Activated naive CD8-positive, alpha-beta T cell treated with anti-CD3 and anti-CD28 coated beads, Interleukin-2, amount 50 U/mL, for 24 hours (primary cell): ENCODE measurements at regions not wholly inside any gene's neighbourhood (a gene's known extent, or its start where the extent isn't known, plus 50 kb on each side); places are given as distances from the start of the nearest gene placed in this dataset.

ENCODE experiments used
- ATAC-seq: fragments of 150-1000 bp; cut with Tn5 transposase; one replicate; pipeline ENCODE4 v1.10.0; 2021
- DNase-seq: peaks from one replicate; pipeline ENCODE4 v3.0.0; 2021
- H3K27ac Mint-ChIP-seq: one replicate; pipeline ENCODE4 v1.8.0; 2021; ENCODE audit warnings: mild to moderate bottlenecking, mixed read lengths
- H3K27me3 Mint-ChIP-seq: one replicate; pipeline ENCODE4 v1.8.0; 2021; ENCODE audit warnings: mixed read lengths
- H3K36me3 Mint-ChIP-seq: one replicate; pipeline ENCODE4 v1.8.0; 2021; ENCODE audit warnings: low read depth, mixed read lengths
- H3K4me1 Mint-ChIP-seq: one replicate; pipeline ENCODE4 v1.8.0; 2021; ENCODE audit warnings: mixed read lengths
- H3K4me3 Mint-ChIP-seq: one replicate; pipeline ENCODE4 v1.8.0; 2021; ENCODE audit warnings: mild to moderate bottlenecking, moderate library complexity, mixed read lengths
- H3K9me3 Mint-ChIP-seq: one replicate; pipeline ENCODE4 v1.8.0; 2021; ENCODE audit warnings: mixed read lengths

DNA sequence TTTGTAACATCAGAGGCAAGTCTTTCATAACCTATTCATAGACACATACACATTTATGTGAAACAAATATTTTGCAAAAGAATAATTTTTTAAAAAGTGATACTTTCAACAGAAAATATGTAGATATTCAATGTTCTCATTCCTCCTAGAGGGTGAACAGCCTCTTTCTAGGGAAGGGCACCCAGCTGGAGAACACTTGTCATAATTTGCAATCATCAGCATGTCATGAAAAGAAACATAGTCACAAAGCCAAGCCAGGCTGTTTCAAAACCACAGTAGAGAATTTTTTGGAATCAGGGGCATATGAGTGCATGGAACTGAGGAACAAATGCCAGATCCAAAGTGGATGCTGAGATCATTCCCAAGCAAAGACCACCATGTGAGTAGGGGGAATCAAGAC is 406.9 kb upstream of the ADAMTS9 start:
- Mint-ChIP-seq H3K27ac (no peak overlapping the region), H3K9me3 (peaks cover 9% of the 10 kb centered on the region), H3K4me1 (no peaks in the 10 kb centered on the region), H3K4me3 (no peak overlapping the region), H3K27me3 (no peaks in the 10 kb centered on the region), H3K36me3 (no peaks in the 10 kb centered on the region)
- no peak for ATAC-seq
- no peak for DNase-seq

- Mint-ChIP-seq H3K4me1 (no peaks in the 10 kb centered on the region), H3K27me3 (no peaks in the 10 kb centered on the region), H3K27ac (no peak overlapping the region), H3K36me3 (no peaks in the 10 kb centered on the region), H3K4me3 (no peak overlapping the region), H3K9me3 (peaks cover 9% of the 10 kb centered on the region)
- DNase-seq (no peak), ATAC-seq (no peak)
Measured at GRCh38 chr3:65093641-65094040, 405.8 kb upstream of the ADAMTS9 start.

- ATAC-seq = no peak
Measured at GRCh38 chr3:65091565-65091964, 403.8 kb upstream of the ADAMTS9 start.

GRCh38 chr3:65083240-65083639 is 395.4 kb upstream of the ADAMTS9 start:
- Mint-ChIP-seq H3K27me3 (no peaks in the 10 kb centered on the region), H3K4me1 (no peaks in the 10 kb centered on the region), H3K4me3 (no peak overlapping the region), H3K9me3 (peaks cover 12% of the 10 kb centered on the region), H3K27ac (no peak overlapping the region), H3K36me3 (no peaks in the 10 kb centered on the region)
- ATAC-seq (no peak), DNase-seq (no peak)

More at GRCh38 chr3:65091565-65091964, 403.8 kb upstream of the ADAMTS9 start:
- Mint-ChIP-seq H3K27me3 (no peaks in the 10 kb centered on the region), H3K9me3 (peaks cover 9% of the 10 kb centered on the region), H3K4me3 (no peak overlapping the region), H3K4me1 (no peaks in the 10 kb centered on the region), H3K36me3 (no peaks in the 10 kb centered on the region), H3K27ac (no peak overlapping the region)
- DNase-seq = no peak

DNA sequence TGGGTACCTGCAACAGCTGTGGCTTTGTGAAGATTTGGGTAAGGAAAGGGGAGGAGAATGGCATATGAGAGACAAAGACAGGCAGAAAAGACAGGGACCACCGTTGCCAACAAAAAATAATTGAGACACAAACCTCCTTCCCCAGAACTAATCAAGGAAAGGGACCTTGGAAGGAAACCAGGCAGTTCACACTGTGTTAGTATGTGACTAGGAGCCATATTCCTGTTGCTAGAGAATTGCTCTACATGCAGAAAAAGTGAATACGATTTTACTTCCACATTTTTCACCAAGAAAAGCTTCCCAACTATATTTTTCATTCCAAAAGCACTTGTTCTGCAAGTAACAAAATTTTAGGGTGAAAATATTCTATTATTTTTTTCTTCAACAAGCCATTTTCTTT is 393.7 kb upstream of the ADAMTS9 start:
- DNase-seq (no peak), ATAC-seq (no peak)
- Mint-ChIP-seq H3K36me3 (no peaks in the 10 kb centered on the region), H3K4me1 (no peaks in the 10 kb centered on the region), H3K27ac (no peak overlapping the region), H3K27me3 (no peaks in the 10 kb centered on the region), H3K4me3 (no peak overlapping the region), H3K9me3 (peaks cover 12% of the 10 kb centered on the region)

DNA sequence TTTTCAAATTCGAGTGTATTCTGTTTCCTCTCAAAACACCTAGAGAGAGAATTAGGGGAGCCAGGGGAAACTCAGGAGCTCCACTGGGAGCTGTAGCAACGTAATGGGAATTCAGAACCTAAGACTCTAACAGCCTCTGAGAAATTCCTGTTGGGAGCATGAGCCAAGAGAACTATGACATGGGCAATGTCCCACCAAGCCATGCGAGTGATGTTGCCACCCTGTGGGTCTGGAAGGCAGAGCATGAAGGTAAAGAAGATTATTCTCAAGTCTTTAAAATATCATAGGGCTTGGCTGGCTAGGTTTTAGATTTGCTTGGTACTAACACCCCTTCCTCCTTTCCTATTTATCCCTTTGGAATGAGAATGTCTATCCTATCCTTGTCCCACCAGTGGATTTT is 392.6 kb upstream of the ADAMTS9 start:
- Mint-ChIP-seq H3K27me3 (no peaks in the 10 kb centered on the region), H3K4me3 (no peak overlapping the region), H3K9me3 (peaks cover 11% of the 10 kb centered on the region), H3K36me3 (no peaks in the 10 kb centered on the region), H3K4me1 (no peaks in the 10 kb centered on the region), H3K27ac (no peak overlapping the region)
- DNase-seq (no peak), ATAC-seq (no peak)

DNA sequence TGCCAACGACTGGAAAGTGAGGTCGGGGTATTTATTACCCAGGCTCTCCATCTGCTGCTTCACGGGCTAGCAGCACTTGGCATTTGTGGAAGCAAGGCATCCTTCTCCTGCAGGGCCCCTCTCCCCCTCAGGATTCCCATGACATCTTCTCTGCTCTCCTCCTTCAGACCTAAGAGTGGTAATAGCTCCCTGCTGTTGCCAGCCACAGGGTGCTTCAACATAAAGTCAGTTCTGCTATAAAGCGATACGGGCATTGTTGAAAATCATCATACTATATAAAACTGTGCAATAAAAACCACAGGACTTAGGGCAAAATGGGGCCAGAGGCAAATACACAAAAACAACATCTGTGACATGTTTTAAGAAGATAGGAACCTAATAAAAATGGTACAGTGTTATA is 391.8 kb upstream of the ADAMTS9 start:
- Mint-ChIP-seq H3K27ac (no peak overlapping the region), H3K4me3 (no peak overlapping the region), H3K4me1 (no peaks in the 10 kb centered on the region), H3K9me3 (peaks cover 4% of the 10 kb centered on the region), H3K36me3 (no peaks in the 10 kb centered on the region), H3K27me3 (no peaks in the 10 kb centered on the region)
- no peak for ATAC-seq
- DNase-seq = no peak

- Mint-ChIP-seq H3K27me3 (no peaks in the 10 kb centered on the region), H3K36me3 (no peaks in the 10 kb centered on the region), H3K4me3 (no peak overlapping the region), H3K27ac (no peak overlapping the region), H3K9me3 (peaks cover 4% of the 10 kb centered on the region), H3K4me1 (no peaks in the 10 kb centered on the region)
- DNase-seq (no peak), ATAC-seq (no peak)
Measured at GRCh38 chr3:65078748-65079147, 390.9 kb upstream of the ADAMTS9 start.

DNA sequence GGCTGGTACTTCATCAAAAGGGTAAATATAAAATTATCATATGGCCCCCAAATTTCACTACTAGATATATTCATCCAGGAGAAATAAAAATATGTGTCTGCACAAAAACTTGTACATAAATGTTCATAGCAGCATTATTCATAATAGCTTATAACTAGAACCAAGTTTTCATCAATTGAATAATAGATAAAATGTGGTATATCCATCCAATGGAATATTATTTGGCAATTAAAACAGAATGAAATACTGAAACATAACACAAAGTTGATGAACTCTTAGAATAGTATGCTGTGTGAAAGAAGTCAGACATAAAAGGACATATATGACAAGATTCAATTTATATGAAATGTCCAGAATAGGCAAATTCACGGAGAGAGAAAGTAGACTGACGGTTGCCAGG is 389.3 kb upstream of the ADAMTS9 start:
- H3K36me3 Mint-ChIP-seq = no peaks in the 10 kb centered on the region
- ATAC-seq (no peak), DNase-seq (no peak)
- no peaks in the 10 kb centered on the region for H3K4me1 Mint-ChIP-seq
- peaks cover 4% of the 10 kb centered on the region for H3K9me3 Mint-ChIP-seq
- H3K4me3 Mint-ChIP-seq = no peak overlapping the region
- H3K27ac Mint-ChIP-seq = no peak overlapping the region
- H3K27me3 Mint-ChIP-seq = no peaks in the 10 kb centered on the region

- ATAC-seq (no peak), DNase-seq (no peak)
- no peaks in the 10 kb centered on the region for H3K4me1 Mint-ChIP-seq
- H3K27me3 Mint-ChIP-seq = no peaks in the 10 kb centered on the region
- peaks cover 8% of the 10 kb centered on the region for H3K9me3 Mint-ChIP-seq
- no peak overlapping the region for H3K4me3 Mint-ChIP-seq
- H3K36me3 Mint-ChIP-seq = no peaks in the 10 kb centered on the region
- H3K27ac Mint-ChIP-seq = no peak overlapping the region
Measured at GRCh38 chr3:65070968-65071367, 383.2 kb upstream of the ADAMTS9 start.

DNA sequence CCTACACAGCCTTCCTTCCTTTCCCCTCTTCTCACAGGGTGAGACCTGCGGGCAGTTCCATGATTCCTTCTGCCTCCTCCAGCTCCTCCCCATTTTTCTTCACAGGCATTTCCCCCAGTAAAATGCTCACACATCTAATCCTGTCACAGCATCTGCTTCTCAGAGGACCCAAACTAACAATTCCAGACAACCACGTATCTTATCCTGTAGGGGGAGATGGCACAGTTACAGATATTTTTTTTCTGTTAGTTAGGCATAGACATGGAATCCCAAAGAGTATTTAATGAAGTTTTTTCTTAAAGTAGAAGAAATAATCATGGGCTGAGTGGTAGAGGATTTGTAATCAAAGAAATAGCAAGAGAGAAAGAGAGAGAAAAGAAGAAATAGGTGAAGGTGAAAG is 373.1 kb upstream of the ADAMTS9 start:
- H3K4me3 Mint-ChIP-seq = no peak overlapping the region
- H3K27me3 Mint-ChIP-seq = no peaks in the 10 kb centered on the region
- no peak overlapping the region for H3K27ac Mint-ChIP-seq
- no peaks in the 10 kb centered on the region for H3K4me1 Mint-ChIP-seq
- DNase-seq (no peak), ATAC-seq (no peak)
- H3K36me3 Mint-ChIP-seq = no peaks in the 10 kb centered on the region
- H3K9me3 Mint-ChIP-seq = peaks cover 5% of the 10 kb centered on the region

- Mint-ChIP-seq H3K27ac (no peak overlapping the region), H3K9me3 (peaks cover 9% of the 10 kb centered on the region), H3K4me1 (no peaks in the 10 kb centered on the region), H3K4me3 (no peak overlapping the region), H3K36me3 (no peaks in the 10 kb centered on the region), H3K27me3 (no peaks in the 10 kb centered on the region)
- DNase-seq = no peak
- no peak for ATAC-seq
Measured at GRCh38 chr3:65052101-65052500, 364.3 kb upstream of the ADAMTS9 start.

DNA sequence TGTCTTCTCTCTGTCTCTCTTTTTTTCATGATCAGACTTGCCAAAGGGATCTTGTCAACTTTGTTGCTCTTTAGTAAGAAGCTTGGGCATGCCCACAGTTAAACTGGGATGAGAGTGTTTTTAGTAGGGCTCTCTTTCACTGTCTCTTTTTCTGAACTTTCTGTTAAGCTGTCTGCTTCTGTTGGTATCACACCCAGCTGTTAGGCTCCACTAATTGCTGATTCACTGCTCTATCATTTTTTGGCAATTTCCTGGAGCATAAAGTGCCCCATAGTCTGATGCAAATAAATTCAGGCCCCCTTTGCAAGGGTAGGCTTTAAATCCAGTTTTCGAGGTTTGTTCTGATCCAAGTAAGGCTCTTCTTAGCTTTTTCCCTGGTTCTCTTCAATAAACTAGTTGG is 360.4 kb upstream of the ADAMTS9 start:
- no peaks in the 10 kb centered on the region for H3K36me3 Mint-ChIP-seq
- no peaks in the 10 kb centered on the region for H3K27me3 Mint-ChIP-seq
- H3K9me3 Mint-ChIP-seq = peaks cover 12% of the 10 kb centered on the region
- no peak overlapping the region for H3K4me3 Mint-ChIP-seq
- no peaks in the 10 kb centered on the region for H3K4me1 Mint-ChIP-seq
- DNase-seq (no peak), ATAC-seq (no peak)
- H3K27ac Mint-ChIP-seq = no peak overlapping the region

- no peak for DNase-seq
- no peaks in the 10 kb centered on the region for H3K36me3 Mint-ChIP-seq
- no peaks in the 10 kb centered on the region for H3K4me1 Mint-ChIP-seq
- no peak overlapping the region for H3K27ac Mint-ChIP-seq
- no peak overlapping the region for H3K4me3 Mint-ChIP-seq
- no peak for ATAC-seq
- H3K27me3 Mint-ChIP-seq = no peaks in the 10 kb centered on the region
- peaks cover 7% of the 10 kb centered on the region for H3K9me3 Mint-ChIP-seq
Measured at GRCh38 chr3:65045138-65045537, 357.3 kb upstream of the ADAMTS9 start.

- H3K27me3 Mint-ChIP-seq = no peaks in the 10 kb centered on the region
- no peaks in the 10 kb centered on the region for H3K36me3 Mint-ChIP-seq
- no peak overlapping the region for H3K4me3 Mint-ChIP-seq
- ATAC-seq (no peak), DNase-seq (no peak)
- H3K9me3 Mint-ChIP-seq = peaks cover 4% of the 10 kb centered on the region
- H3K4me1 Mint-ChIP-seq = no peaks in the 10 kb centered on the region
- H3K27ac Mint-ChIP-seq = no peak overlapping the region
Measured at GRCh38 chr3:65044401-65044800, 356.6 kb upstream of the ADAMTS9 start.

GRCh38 chr3:65042675-65043074 is 354.9 kb upstream of the ADAMTS9 start:
- H3K36me3 Mint-ChIP-seq = no peaks in the 10 kb centered on the region
- ATAC-seq = no peak

More at GRCh38 chr3:65042675-65043074, 354.9 kb upstream of the ADAMTS9 start:
- DNase-seq = no peak
- Mint-ChIP-seq H3K27ac (no peak overlapping the region), H3K4me3 (no peak overlapping the region), H3K9me3 (peaks cover 4% of the 10 kb centered on the region), H3K27me3 (no peaks in the 10 kb centered on the region), H3K4me1 (no peaks in the 10 kb centered on the region)
